Gastrocnemius medialis (tissue), 4 donors: ENCODE measurements at regions not wholly inside any gene's neighbourhood (a gene's known extent, or its start where the extent isn't known, plus 50 kb on each side); places are given as distances from the start of the nearest gene placed in this dataset.

Source experiments
- CTCF ChIP-seq, 5 experiments: fragments of 450-650 bp in 3 of 5; fragments of 200-600 bp in 2 of 5; sonication (generic) in 2 of 5; IDR thresholded peaks in 4 of 5; conservative IDR thresholded peaks in 1 of 5; 1 replicate in 4 of 5; 2 replicates in 1 of 5; pipeline ENCODE4 v1.5.1; 2016 to 2019; ENCODE audit warnings: antibody characterized with exemption in 5 of 5, mild to moderate bottlenecking in 3 of 5, moderate library complexity in 3 of 5
- POLR2A ChIP-seq, 2 donors: fragments of 450-650 bp; IDR thresholded peaks; one replicate each; pipeline ENCODE4 v1.6.1; 2017; ENCODE audit warnings: antibody characterized with exemption in 2 of 2, mild to moderate bottlenecking in 2 of 2, moderate library complexity in 2 of 2

DNA sequence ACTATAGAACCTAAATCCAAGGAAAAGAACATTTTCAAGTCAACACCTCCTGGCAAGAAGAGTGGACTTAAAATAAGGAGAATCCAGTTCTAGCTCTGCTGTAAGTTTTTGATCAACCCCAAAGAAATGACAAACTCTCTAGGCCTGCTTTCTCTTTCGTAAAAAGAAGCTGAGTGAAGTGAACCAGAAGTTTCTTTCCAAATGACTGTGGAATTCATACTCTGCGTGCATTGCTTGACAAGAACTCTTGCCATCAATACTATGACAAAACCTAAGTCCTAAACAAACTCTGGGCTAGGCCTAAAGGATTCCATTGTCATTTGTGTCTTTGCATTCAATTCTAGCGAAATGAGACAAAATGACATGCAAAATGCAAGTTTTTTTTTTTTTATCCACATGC is 187.5 kb upstream of the SOX9 start:
- TF ChIP-seq CTCF (IDR thresholded peaks at IDR 0.05 in 4 of 5, conservative IDR thresholded peaks at IDR 0.05 in 1 of 5) (no peak), POLR2A (IDR thresholded peaks at IDR 0.05) (no peak)
